GM19324 (cell line): ENCODE measurements at regions not wholly inside any gene's neighbourhood (a gene's known extent, or its start where the extent isn't known, plus 50 kb on each side); places are given as distances from the start of the nearest gene placed in this dataset.

Source experiments
- ATAC-seq: cut with Tn5 transposase; IDR thresholded peaks from one replicate; pipeline ENCODE4 v1.9.1; 2021; ENCODE audit warnings: mild to moderate bottlenecking, moderate library complexity; ENCODE audit not compliant: unreplicated experiment, low FRiP score

DNA sequence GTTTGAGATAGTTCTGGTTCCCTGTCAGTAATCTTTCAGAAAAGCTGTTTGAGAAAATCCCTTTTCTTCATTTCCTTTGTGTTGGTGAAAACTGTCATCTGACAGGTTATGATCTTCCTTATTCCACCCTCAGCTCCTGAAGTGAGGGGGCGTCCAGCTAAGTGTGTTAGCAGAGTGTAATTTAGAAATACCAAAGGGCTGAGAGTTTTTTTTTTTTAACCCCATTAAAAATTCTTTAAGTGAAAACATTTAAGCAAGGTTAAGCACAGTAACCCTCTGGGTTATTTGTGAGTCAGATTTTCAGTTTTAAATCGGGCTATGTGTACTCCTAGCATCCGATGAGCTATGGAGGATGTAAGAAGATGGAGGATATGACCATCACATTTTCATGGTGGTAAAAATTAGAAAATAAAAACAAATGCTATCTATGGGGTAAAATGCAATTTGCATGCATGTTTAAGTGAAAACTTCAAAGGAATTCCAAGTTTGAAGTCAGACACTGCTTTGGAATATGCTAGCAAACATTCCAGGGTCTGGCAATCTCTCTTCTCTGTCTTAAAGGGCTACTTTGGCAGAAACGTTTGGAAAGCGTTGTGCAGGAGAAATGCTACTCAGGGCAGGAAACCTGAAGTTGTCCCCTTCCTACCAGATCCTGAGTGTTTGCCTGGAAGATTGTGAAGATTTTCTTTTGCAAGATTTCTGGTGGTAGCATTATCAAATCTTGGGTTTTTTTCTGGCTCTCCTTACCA lies 197.0 kb upstream of the PRICKLE1 start:
- ATAC-seq = no peak

GRCh38 chr12:42785944-42786343 lies 196.4 kb upstream of the PRICKLE1 start:
- no peak for ATAC-seq

DNA sequence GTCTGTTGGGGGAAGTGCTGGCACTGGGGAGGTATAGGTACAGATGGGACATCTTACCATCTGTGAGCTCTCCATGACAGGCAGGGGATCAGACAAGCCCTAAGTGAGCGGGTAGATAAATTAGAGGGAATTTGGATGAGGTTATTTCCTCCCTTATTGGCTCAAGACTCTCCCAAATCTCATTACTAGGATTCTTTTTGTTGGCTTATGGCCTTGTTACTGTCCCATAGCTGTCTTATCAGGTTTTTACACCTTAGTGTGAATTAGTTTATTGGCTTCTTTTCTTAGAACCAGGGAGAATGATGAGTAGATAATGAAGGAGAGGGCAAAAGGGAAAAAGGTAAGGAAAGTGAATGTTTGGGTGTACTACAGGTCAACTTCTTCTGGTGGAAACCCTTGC lies 191.1 kb upstream of the PRICKLE1 start:
- ATAC-seq = no peak

DNA sequence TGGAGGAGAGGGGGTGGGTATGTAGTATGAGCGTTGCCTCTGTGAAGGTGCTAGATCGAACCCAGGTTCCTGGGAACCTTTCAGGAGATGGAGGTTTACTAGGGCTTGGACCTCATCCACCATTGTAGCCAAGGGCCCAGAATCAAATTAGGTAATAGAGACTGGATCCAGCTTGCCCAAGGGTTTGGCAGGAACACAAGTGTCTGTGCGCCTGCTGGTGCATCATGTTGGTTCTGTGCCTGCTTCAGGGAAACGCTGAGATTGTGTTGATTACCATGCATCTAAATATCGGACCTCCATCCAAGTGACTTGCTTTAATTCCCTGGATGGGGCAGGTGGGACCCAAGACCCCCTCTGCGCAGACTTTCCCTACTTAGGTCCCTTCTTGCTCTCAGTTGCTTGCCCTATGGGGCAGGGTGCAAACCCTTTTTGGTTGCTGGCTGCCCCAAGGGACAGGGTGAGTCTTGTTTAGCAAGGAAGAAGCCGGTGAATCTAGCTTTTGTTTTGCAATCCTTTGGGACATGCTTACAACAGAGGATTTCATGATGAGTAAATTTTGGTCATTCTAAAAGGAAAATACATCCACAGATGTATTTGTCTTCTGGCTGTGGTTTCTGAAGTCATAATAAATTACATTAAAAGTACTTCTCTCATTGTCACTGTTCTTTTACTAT lies 189.8 kb upstream of the PRICKLE1 start:
- ATAC-seq = no peak

GRCh38 chr12:42776396-42776795 lies 186.8 kb upstream of the PRICKLE1 start:
- no peak for ATAC-seq

DNA sequence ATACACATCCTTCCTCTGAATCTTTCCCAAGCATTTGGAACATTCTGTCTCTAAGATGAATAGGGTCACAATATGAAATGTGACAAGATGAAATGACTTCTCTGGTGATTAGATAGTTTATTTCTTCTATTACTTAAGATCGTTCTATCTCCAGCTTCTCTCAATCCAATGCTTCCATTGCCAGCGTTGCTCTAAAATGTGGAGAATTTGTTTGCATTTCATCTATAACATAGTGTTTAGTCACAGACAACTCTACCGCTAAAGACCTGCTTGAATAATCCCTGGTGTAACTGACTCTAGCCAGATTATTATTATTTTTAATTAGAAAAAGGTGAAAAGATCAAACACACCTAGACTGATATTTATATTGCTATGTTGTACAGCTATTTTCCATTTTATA lies 184.7 kb upstream of the PRICKLE1 start:
- ATAC-seq = no peak

DNA sequence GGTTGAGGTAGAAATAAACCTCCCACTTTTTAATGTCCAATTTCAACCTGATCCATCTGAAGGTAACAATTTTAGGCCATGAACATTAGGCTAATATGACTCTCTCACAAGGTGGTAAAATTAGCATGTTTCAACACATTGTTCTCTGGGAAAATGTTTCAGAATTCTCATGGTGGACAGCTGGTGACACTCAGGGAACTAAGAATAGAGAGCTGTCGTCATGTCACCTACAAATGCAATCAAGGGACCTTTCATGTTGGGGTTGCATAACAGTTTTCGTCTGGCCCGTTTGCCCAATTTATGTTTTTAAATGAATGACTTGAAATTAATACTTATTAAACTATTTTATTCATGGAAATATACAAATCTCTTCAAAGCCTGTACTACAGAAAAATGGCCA lies 180.7 kb upstream of the PRICKLE1 start:
- no peak for ATAC-seq

- ATAC-seq = no peak
Measured at GRCh38 chr12:42769455-42769854, 179.9 kb upstream of the PRICKLE1 start.

GRCh38 chr12:42767998-42768397 lies 178.5 kb upstream of the PRICKLE1 start:
- ATAC-seq = no peak

- peak; percentile 50 for ATAC-seq
Measured at GRCh38 chr12:42767326-42767954, 177.9 kb upstream of the PRICKLE1 start.

GRCh38 chr12:42766754-42767153 lies 177.2 kb upstream of the PRICKLE1 start:
- ATAC-seq = no peak

DNA sequence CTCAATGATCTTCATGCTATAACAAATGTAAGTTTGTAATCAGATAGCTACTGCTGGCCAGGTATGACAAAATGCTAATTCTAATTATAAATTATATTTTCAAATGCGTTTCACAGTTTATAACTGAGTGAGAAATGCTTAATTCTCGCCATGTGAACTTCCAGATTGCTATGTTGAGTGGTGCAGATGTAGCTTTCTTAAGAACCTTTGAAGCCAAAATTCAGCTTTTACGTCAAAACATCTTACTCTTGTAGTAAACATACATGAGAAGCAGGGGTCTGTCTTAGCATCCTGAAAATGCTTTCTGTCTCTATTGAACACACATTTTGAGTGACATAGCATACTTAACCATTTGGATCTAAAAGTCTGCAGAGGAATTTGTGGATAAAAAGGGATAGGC lies 176.5 kb upstream of the PRICKLE1 start:
- no peak for ATAC-seq

GRCh38 chr12:42763682-42764081 lies 174.1 kb upstream of the PRICKLE1 start:
- no peak for ATAC-seq

DNA sequence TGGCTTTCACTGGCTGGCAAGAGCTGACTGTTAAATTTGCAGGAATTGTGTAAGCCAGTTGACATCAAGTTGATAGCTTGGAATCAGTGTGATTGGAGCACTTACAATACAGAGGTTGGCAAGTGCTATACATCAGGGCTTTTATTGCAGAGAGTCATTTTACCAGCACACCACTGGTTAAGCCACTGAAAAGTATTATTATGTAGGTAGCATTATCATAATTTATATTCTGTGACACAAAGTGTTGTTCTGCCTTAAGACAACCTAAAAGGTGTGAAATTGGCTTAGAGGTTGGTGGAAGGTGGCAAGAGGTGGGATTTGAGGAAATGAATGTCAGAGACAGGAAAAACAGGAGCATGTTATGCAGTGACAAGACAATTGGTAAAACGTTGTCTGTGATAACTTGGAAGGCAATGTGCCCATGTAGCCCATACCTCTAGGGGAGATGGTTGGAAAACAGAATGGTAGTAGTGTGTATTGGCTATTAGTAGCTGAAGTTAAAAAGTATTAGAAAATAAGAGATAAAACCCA lies 172.9 kb upstream of the PRICKLE1 start:
- ATAC-seq = no peak

DNA sequence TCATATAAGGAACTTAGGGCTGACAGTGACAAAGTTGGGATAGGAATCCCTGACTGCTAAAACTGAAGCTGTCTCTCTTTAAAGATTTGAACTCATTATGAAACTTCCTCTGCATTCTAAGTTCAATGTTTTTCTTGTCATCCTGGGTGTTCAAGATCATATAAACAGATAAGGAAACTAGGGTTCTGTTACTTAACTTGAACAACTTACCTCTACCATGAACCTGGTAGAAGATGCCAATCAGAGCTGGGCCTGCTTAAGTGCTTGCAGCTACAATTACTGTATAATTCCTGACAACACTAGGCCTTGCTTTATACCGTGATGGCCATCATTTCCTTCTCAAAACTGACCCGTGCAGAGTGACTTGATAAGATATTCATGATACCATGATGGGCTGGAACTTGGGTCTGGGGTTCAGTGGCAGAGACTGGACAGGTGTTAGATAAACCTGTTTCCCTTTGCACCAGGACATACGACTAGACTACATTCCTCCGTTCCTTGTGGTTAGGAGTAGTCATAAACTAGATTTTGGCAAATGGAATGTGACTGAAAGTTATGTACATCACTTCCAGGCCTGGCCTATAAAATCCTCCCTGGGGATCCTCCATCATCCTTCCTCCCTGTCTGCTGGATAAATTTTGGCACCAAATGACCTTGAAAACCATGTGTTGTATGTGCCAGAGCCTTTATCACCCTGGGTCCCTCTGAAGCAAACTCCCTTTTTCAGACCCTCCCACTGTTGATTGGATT lies 172.2 kb upstream of the PRICKLE1 start:
- ATAC-seq = no peak

DNA sequence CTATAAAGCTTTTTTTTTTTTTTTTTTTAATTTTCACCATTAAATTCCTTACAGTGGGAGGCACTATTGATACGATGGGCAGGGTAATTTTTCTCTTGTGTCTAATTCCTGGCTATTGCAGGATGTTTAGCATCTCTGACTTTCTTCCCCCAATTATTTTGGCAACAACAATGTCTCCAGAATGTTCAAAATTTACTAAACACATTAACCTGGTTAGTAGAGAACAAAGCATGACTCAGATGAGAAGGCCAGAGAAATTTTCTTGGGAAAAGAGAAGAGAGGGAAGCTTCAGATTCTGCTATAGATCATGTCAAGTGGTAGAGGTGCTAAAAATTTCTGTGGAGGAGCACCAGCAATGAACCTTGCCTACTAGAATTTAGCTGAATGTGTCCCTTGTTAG lies 171.5 kb upstream of the PRICKLE1 start:
- no peak for ATAC-seq

GRCh38 chr12:42760550-42760949 lies 171.0 kb upstream of the PRICKLE1 start:
- ATAC-seq = no peak

DNA sequence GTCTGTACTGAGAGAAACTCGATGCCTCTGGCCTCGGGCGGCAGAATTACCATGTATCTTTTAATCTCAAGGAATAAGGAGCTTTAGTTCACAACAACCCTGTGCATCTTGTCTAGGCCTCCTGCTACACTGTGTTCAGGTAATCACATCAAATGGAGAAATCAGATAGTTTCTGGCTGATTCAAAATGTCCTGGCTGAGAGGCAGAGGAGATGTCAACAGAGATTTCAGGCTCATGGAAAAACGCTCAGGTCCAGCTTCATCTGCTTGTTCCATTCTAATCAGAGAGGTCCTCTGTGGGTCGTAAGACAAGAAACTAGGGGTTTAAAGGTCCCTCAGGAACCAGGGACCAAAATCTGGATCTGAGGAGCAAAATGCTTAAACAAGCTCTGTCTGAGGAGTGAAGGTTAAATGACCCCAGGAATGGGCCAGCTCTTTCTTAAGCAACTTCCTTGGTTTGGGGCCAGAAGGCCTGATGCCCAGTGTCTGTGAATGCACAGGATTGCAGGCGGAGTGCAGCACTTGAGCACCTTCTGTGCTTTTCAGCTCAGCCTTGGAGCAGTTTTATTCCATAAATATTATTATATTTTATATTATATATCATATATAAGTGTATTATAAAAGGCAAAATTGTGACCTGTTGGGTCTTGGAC lies 170.2 kb upstream of the PRICKLE1 start:
- ATAC-seq = no peak

- no peak for ATAC-seq
Measured at GRCh38 chr12:42758806-42759205, 169.3 kb upstream of the PRICKLE1 start.

GRCh38 chr12:42757624-42758119 lies 168.1 kb upstream of the PRICKLE1 start:
- no peak for ATAC-seq
